Endodermal cell (in vitro differentiated cells): ENCODE measurements at regions not wholly inside any gene's neighbourhood (a gene's known extent, or its start where the extent isn't known, plus 50 kb on each side); places are given as distances from the start of the nearest gene placed in this dataset.

Experiments used
- DNase-seq: peaks from one replicate; pipeline ENCODE4 v3.0.0-alpha.2; 2017
- H3K27ac ChIP-seq: 2 replicates; pipeline ENCODE4 v1.5.1; 2013; ENCODE audit warnings: mild to moderate bottlenecking, low read depth, low read length, moderate library complexity
- H3K27me3 ChIP-seq: 2 replicates; pipeline ENCODE4 v1.6.1; 2013; ENCODE audit warnings: mild to moderate bottlenecking, low read length, moderate library complexity; ENCODE audit not compliant: insufficient read depth, control insufficient read depth, poor library complexity, severe bottlenecking
- H3K36me3 ChIP-seq: 2 replicates; pipeline ENCODE4 v1.7.0; 2013; ENCODE audit warnings: mild to moderate bottlenecking, low read length, moderate library complexity; ENCODE audit not compliant: control insufficient read depth, insufficient read depth
- H3K4me1 ChIP-seq: one replicate; pipeline ENCODE4 v1.7.0; 2013; ENCODE audit warnings: low read length; ENCODE audit not compliant: control insufficient read depth, insufficient read depth
- H3K4me3 ChIP-seq: 2 replicates; pipeline ENCODE4 v1.5.1; 2013; ENCODE audit warnings: mild to moderate bottlenecking, low read length, moderate library complexity
- H3K9ac ChIP-seq: 2 replicates; pipeline ENCODE4 v1.6.1; 2013; ENCODE audit warnings: mild to moderate bottlenecking, low read length, moderate library complexity; ENCODE audit not compliant: poor library complexity, severe bottlenecking; ENCODE audit errors: extremely low read depth
- H3K9me3 ChIP-seq: 2 replicates; pipeline ENCODE4 v1.6.1; 2013; ENCODE audit warnings: mild to moderate bottlenecking, low read length, moderate library complexity; ENCODE audit not compliant: control insufficient read depth
- H3K27ac Mint-ChIP-seq: 2 replicates; pipeline ENCODE4 v1.8.0; 2020; ENCODE audit warnings: mixed read lengths
- H3K27me3 Mint-ChIP-seq: 2 replicates; pipeline ENCODE4 v1.8.0; 2021; ENCODE audit warnings: mild to moderate bottlenecking, mixed read lengths; ENCODE audit not compliant: insufficient read depth
- H3K36me3 Mint-ChIP-seq: 2 replicates; pipeline ENCODE4 v1.8.0; 2020; ENCODE audit warnings: low read depth, mixed read lengths
- H3K4me1 Mint-ChIP-seq: 2 replicates; pipeline ENCODE4 v1.8.0; 2020; ENCODE audit warnings: mixed read lengths
- H3K4me3 Mint-ChIP-seq: 2 replicates; pipeline ENCODE4 v1.8.0; 2020; ENCODE audit warnings: mild to moderate bottlenecking, moderate library complexity, mixed read lengths
- H3K9me3 Mint-ChIP-seq: 2 replicates; pipeline ENCODE4 v1.8.0; 2020; ENCODE audit warnings: mild to moderate bottlenecking, mixed read lengths
- WGBS, 2 experiments: methylation state at CpG; one replicate each; pipeline versions ENCODE4 v1.1.5 to v1.1.7; 2013; ENCODE audit warnings: missing lambda C conversion rate in 2 of 2, mixed read lengths in 1 of 2; ENCODE audit not compliant: insufficient coverage in 1 of 2, insufficient read length in 1 of 2; 5-methylcytosine and 5-hydroxymethylcytosine counted together
- TF ChIP-seq, protein P1 (sequence below): fragments of 200-600 bp; sonication (generic); conservative IDR thresholded peaks from 2 replicates; pipeline ENCODE4 v1.5.0; 2021; ENCODE audit warnings: antibody characterized with exemption, mild to moderate bottlenecking

- no peak overlapping the region for H3K27ac ChIP-seq
- no peaks in the 10 kb centered on the region for H3K27me3 ChIP-seq
- H3K9ac ChIP-seq: no peak overlapping the region
- TF ChIP-seq, protein P1, sequence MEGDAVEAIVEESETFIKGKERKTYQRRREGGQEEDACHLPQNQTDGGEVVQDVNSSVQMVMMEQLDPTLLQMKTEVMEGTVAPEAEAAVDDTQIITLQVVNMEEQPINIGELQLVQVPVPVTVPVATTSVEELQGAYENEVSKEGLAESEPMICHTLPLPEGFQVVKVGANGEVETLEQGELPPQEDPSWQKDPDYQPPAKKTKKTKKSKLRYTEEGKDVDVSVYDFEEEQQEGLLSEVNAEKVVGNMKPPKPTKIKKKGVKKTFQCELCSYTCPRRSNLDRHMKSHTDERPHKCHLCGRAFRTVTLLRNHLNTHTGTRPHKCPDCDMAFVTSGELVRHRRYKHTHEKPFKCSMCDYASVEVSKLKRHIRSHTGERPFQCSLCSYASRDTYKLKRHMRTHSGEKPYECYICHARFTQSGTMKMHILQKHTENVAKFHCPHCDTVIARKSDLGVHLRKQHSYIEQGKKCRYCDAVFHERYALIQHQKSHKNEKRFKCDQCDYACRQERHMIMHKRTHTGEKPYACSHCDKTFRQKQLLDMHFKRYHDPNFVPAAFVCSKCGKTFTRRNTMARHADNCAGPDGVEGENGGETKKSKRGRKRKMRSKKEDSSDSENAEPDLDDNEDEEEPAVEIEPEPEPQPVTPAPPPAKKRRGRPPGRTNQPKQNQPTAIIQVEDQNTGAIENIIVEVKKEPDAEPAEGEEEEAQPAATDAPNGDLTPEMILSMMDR: no peak
- DNase-seq: no peak
- H3K27ac Mint-ChIP-seq: no peak overlapping the region
- no peak overlapping the region for H3K4me3 ChIP-seq
- no peaks in the 10 kb centered on the region for H3K4me1 ChIP-seq
- H3K27me3 Mint-ChIP-seq: no peaks in the 10 kb centered on the region
- H3K36me3 Mint-ChIP-seq: no peaks in the 10 kb centered on the region
- H3K9me3 Mint-ChIP-seq: peaks cover 7% of the 10 kb centered on the region
- H3K36me3 ChIP-seq: no peaks in the 10 kb centered on the region
- no peak overlapping the region for H3K4me3 Mint-ChIP-seq
- H3K4me1 Mint-ChIP-seq: no peaks in the 10 kb centered on the region
- H3K9me3 ChIP-seq: no peaks in the 10 kb centered on the region
Measured at GRCh38 chr11:87780068-87780413, 395.2 kb downstream of the RAB38 start.

GRCh38 chr11:87779276-87780067 is 395.8 kb downstream of the RAB38 start:
- TF ChIP-seq, protein P1: no peak
- H3K27me3 Mint-ChIP-seq: no peaks in the 10 kb centered on the region

DNA sequence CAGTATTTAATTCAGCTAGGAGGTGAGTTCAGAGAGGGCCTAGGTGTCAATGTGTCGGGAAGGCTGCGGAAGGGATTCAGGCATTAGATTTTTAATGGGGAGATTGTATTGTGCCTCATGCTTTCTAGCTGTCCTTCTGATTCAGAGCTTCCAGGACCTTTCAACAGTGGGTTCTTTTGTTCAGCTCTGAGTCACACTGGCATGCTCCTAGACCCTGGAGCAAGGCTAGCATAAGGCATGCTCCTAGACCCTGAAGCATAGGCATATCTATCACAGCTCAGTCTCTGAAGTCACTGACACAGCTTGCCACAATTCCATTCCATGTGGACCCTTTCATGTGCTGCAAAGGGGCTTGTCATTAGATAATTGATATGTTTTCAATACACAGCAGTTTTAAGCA is 396.9 kb downstream of the RAB38 start:
- H3K27ac Mint-ChIP-seq: no peak overlapping the region
- no peaks in the 10 kb centered on the region for H3K27me3 ChIP-seq
- H3K4me1 ChIP-seq: no peaks in the 10 kb centered on the region
- no peaks in the 10 kb centered on the region for H3K27me3 Mint-ChIP-seq
- no peaks in the 10 kb centered on the region for H3K36me3 Mint-ChIP-seq
- WGBS, 2 experiments: 93% methylated on average over 2 of the region's 2 CpGs; no CpG with 5 or more reads in 1 of the 2 experiments
- no peaks in the 10 kb centered on the region for H3K4me1 Mint-ChIP-seq
- TF ChIP-seq, protein P1: no peak
- no peak overlapping the region for H3K4me3 ChIP-seq
- no peaks in the 10 kb centered on the region for H3K9me3 Mint-ChIP-seq
- DNase-seq: no peak
- H3K4me3 Mint-ChIP-seq: no peak overlapping the region
- H3K9ac ChIP-seq: no peak overlapping the region
- peak overlapping the region; percentile 39 for H3K27ac ChIP-seq
- H3K36me3 ChIP-seq: no peaks in the 10 kb centered on the region
- H3K9me3 ChIP-seq: no peaks in the 10 kb centered on the region

More at GRCh38 chr11:87779276-87780067, 395.8 kb downstream of the RAB38 start:
- Mint-ChIP-seq H3K4me3 (no peak overlapping the region), H3K4me1 (no peaks in the 10 kb centered on the region), H3K36me3 (no peaks in the 10 kb centered on the region), H3K27ac (no peak overlapping the region), H3K9me3 (peaks cover 4% of the 10 kb centered on the region)
- no peaks in the 10 kb centered on the region for H3K4me1 ChIP-seq
- no peak overlapping the region for H3K9ac ChIP-seq
- DNase-seq: no peak
- H3K4me3 ChIP-seq: no peak overlapping the region
- no peak overlapping the region for H3K27ac ChIP-seq
- H3K9me3 ChIP-seq: no peaks in the 10 kb centered on the region
- WGBS, 2 experiments: 0 to 45% methylated on average over 1 to 2 of the region's 2 CpGs
- no peaks in the 10 kb centered on the region for H3K27me3 ChIP-seq
- H3K36me3 ChIP-seq: no peaks in the 10 kb centered on the region
